K562 (cell line): ENCODE measurements at regions not wholly inside any gene's neighbourhood (a gene's known extent, or its start where the extent isn't known, plus 50 kb on each side); places are given as distances from the start of the nearest gene placed in this dataset.

Experiments
- ATAC-seq: fragments of 200-7000 bp; cut with Tn5 transposase; 3 replicates; pipeline ENCODE4 v1.9.1; 2020; ENCODE audit warnings: moderate library complexity
- BruUV-seq: library from RNA; stranded (reverse); fragments of 400-500 nt; replicated peaks from 2 replicates; lab custom pipeline; 2021; lab: Mats Ljungman, UMichigan
- CTCF ChIA-PET: fragments of 300-600 bp; formaldehyde crosslinking; extraction: SDS; loops from one replicate; lab custom pipeline; 2021; ENCODE audit warnings: low intra/inter-chr PET ratio; lab: Yijun Ruan, JAX
- POLR2A ChIA-PET: fragments of 300-600, 350-650 bp; sonication (Branson Sonifier 250); formaldehyde crosslinking; extraction: SDS; loops from one replicate; lab custom pipeline; 2021; ENCODE audit warnings: antibody characterized with exemption, inconsistent platforms; lab: Yijun Ruan, JAX
- DNase-seq, 4 experiments: peaks; one replicate each; pipeline versions ENCODE4 v3.0.0 to v3.0.0-alpha.2; 2011 to 2018; ENCODE audit warnings: low spot score in 3 of 4, mixed read lengths in 3 of 4; ENCODE audit errors: extremely low read depth in 1 of 4
- FAIRE-seq: peaks from 2 replicates; lab custom pipeline; 2011; peaks lifted over from hg19 to GRCh38; lab: Jason Lieb, UNC
- H2AFZ ChIP-seq: 2 replicates; pipeline ENCODE4 v1.6.0; 2011; ENCODE audit warnings: low read depth, low read length, control low read depth, inconsistent platforms
- H3K27ac ChIP-seq: fragments of 200-600 bp; 3 replicates; pipeline ENCODE4 v1.8.0; 2011; ENCODE audit warnings: low read depth, mild to moderate bottlenecking, control low read depth, inconsistent platforms, low read length, moderate library complexity, mixed read lengths; ENCODE audit errors: extremely low read depth
- H3K27me3 ChIP-seq, 2 experiments: fragments of 300-600 bp in 1 of 2; 2 replicates in 1 of 2; 3 replicates in 1 of 2; pipeline versions ENCODE4 v1.6.0 to v1.8.0; 2011; ENCODE audit warnings: inconsistent platforms in 2 of 2, low read length in 2 of 2, mild to moderate bottlenecking in 1 of 2, mixed read lengths in 1 of 2, moderate library complexity in 1 of 2; ENCODE audit not compliant: control insufficient read depth in 2 of 2, insufficient read depth in 2 of 2
- H3K36me3 ChIP-seq: fragments of 300-600 bp; 3 replicates; pipeline ENCODE4 v1.8.0; 2011; ENCODE audit warnings: mild to moderate bottlenecking, low read length, inconsistent platforms; ENCODE audit not compliant: control insufficient read depth, insufficient read depth
- H3K4me1 ChIP-seq, 2 experiments: fragments of 200-600 bp in 1 of 2; replicated peaks in 1 of 2; 2 replicates in 1 of 2; 3 replicates in 1 of 2; pipeline versions ENCODE4 v1.5.1 to v1.8.0; 2011; ENCODE audit warnings: inconsistent platforms in 2 of 2, low read length in 2 of 2, mild to moderate bottlenecking in 1 of 2, mixed read lengths in 1 of 2, moderate library complexity in 1 of 2; ENCODE audit not compliant: control insufficient read depth in 2 of 2, insufficient read depth in 2 of 2
- H3K4me2 ChIP-seq: 2 replicates; pipeline ENCODE4 v1.6.1; 2011; ENCODE audit warnings: low read length, control low read depth, inconsistent platforms, mixed read lengths; ENCODE audit not compliant: insufficient read depth
- H3K4me3 ChIP-seq: fragments of 200-600 bp; sonication (generic), shearing (Covaris generic); 2 replicates; pipeline ENCODE4 v1.5.1; 2016; ENCODE audit warnings: control low read depth, inconsistent platforms
- H3K79me2 ChIP-seq: fragments of 200-600 bp; 3 replicates; pipeline ENCODE4 v1.8.0; 2011; ENCODE audit warnings: low read length, inconsistent platforms; ENCODE audit not compliant: control insufficient read depth, insufficient read depth
- H3K9ac ChIP-seq, 2 experiments: 2 replicates each; pipeline versions ENCODE4 v1.6.0 to v1.6.1; 2011; ENCODE audit warnings: low read depth in 2 of 2, low read length in 2 of 2, control low read depth in 1 of 2, inconsistent platforms in 1 of 2, mild to moderate bottlenecking in 1 of 2, mixed read lengths in 1 of 2; ENCODE audit not compliant: insufficient read depth in 1 of 2
- H3K9me1 ChIP-seq: one replicate; pipeline ENCODE4 v1.6.0; 2011; ENCODE audit warnings: inconsistent platforms, mild to moderate bottlenecking, low read length, moderate library complexity; ENCODE audit not compliant: control insufficient read depth, insufficient read depth
- H3K9me3 ChIP-seq: replicated peaks from 2 replicates; pipeline ENCODE4 v1.5.1; 2011; ENCODE audit warnings: low read depth, low read length, inconsistent platforms; ENCODE audit not compliant: control insufficient read depth, insufficient read depth
- H4K20me1 ChIP-seq: replicated peaks from 2 replicates; pipeline ENCODE4 v1.6.1; 2011; ENCODE audit warnings: low read length, inconsistent platforms, mixed read lengths; ENCODE audit not compliant: control insufficient read depth, insufficient read depth
- BRCA1 ChIP-seq, 2 experiments: fragments of 450-650 bp in 1 of 2; sonication (generic) in 1 of 2; formaldehyde crosslinking in 1 of 2; IDR thresholded peaks; 2 replicates each; pipeline versions ENCODE4 v1.5.0 to v1.6.1; 2017 to 2020; ENCODE audit warnings: mild to moderate bottlenecking in 1 of 2, missing genetic modification reagents in 1 of 2
- CBX1 ChIP-seq: sonication (generic); IDR thresholded peaks from 2 replicates; pipeline ENCODE4 v1.6.1; 2016; ENCODE audit warnings: antibody characterized with exemption, low read depth, mild to moderate bottlenecking
- CHD4 ChIP-seq: fragments of 200-600 bp; sonication (generic); IDR thresholded peaks from 3 replicates; pipeline ENCODE4 v1.6.1; 2012; ENCODE audit warnings: low read depth, mild to moderate bottlenecking, mixed read lengths, low read length, inconsistent platforms; ENCODE audit not compliant: insufficient read depth, insufficient replicate concordance, poor library complexity, severe bottlenecking
- ESRRB ChIP-seq: fragments of 250-450 bp; sonication (Bioruptor Pico); IDR thresholded peaks from 2 replicates; pipeline ENCODE4 v1.5.0; 2020; ENCODE audit warnings: mild to moderate bottlenecking, moderate library complexity, borderline replicate concordance
- ETV1 ChIP-seq: fragments of 450-650 bp; conservative IDR thresholded peaks from 2 replicates; pipeline ENCODE4 v1.6.1; 2016; ENCODE audit warnings: missing genetic modification characterization, control low read depth, low read depth, missing compliant biosample characterization
- NEUROD1 ChIP-seq: fragments of 150-350 bp; IDR thresholded peaks from 2 replicates; pipeline ENCODE4 v1.6.1; 2014; ENCODE audit warnings: borderline replicate concordance, low read length, low read depth; ENCODE audit not compliant: partially characterized antibody
- PURB ChIP-seq: sonication (generic); formaldehyde crosslinking; IDR thresholded peaks from 2 replicates; pipeline ENCODE4 v1.9.0; 2021; ENCODE audit warnings: low read depth, mild to moderate bottlenecking, missing genetic modification reagents
- SRSF1 ChIP-seq: fragments of 200-400 bp; formaldehyde crosslinking; IDR thresholded peaks from 2 replicates; pipeline ENCODE4 v1.6.1; 2017; ENCODE audit warnings: mild to moderate bottlenecking, low read depth, low read length, moderate library complexity
- TCF15 ChIP-seq: fragments of 250-450 bp; sonication (Bioruptor Pico); IDR thresholded peaks from 2 replicates; pipeline ENCODE4 v1.8.0; 2022; ENCODE audit warnings: moderate library complexity, mild to moderate bottlenecking, inconsistent platforms
- TFAM ChIP-seq: fragments of 250-450 bp; sonication (Bioruptor Pico); conservative IDR thresholded peaks from 2 replicates; pipeline ENCODE4 v1.5.0; 2021; ENCODE audit warnings: mild to moderate bottlenecking, moderate library complexity
- ZBTB2 ChIP-seq: fragments of 450-650 bp; IDR thresholded peaks from 2 replicates; pipeline ENCODE4 v1.6.1; 2016; ENCODE audit warnings: antibody characterized with exemption
- ZBTB34 ChIP-seq: fragments of 250-450 bp; sonication (Bioruptor Pico); IDR thresholded peaks from 2 replicates; pipeline ENCODE4 v1.8.0; 2021; ENCODE audit warnings: mild to moderate bottlenecking, moderate library complexity
- ZNF551 ChIP-seq: fragments of 250-450 bp; sonication (Bioruptor Pico); IDR thresholded peaks from 2 replicates; pipeline ENCODE4 v1.5.0; 2021; ENCODE audit warnings: mild to moderate bottlenecking, moderate library complexity
- WGBS: fragments of 100-300 bp; shearing (Covaris generic); methylation state at CpG from one replicate; pipeline ENCODE4 v1.1.6; 2016; ENCODE audit warnings: low coverage, mixed read lengths; ENCODE audit not compliant: insufficient coverage; ENCODE audit errors: missing lambda C conversion rate; 5-methylcytosine and 5-hydroxymethylcytosine counted together
- in situ Hi-C: fragments of 300-500 bp; cut with MboI; formaldehyde crosslinking; loops from 4 replicates; pipeline ENCODE4 v1.15.0; 2018; ENCODE audit warnings: inconsistent platforms, mixed read lengths
- intact Hi-C: fragments of 100-400 bp; cut with micrococcal nuclease; formaldehyde crosslinking; loops from 2 replicates; pipeline ENCODE4 v1.14.2; 2022

GRCh38 chr22:49258107-49259010 lies 569.3 kb downstream of the BRD1 start:
- FAIRE-seq, result no peak
- TF ChIP-seq TFAM, result no peak
- TF ChIP-seq CHD4, result no peak
- TF ChIP-seq TCF15, result no peak
- no peak for TF ChIP-seq PURB
- no peak for TF ChIP-seq CBX1
- TF ChIP-seq ETV1, result no peak
- no peak for TF ChIP-seq ZBTB2
- TF ChIP-seq ZNF551, result no peak
- no peak for TF ChIP-seq ESRRB (CRISPR knock-in tag)
- no peak for TF ChIP-seq NEUROD1
- TF ChIP-seq SRSF1, result no peak
- TF ChIP-seq ZBTB34 (CRISPR knock-in tag), result no peak
- TF ChIP-seq BRCA1 (IDR thresholded peaks at IDR 0.05), result no peak
- no peak for TF ChIP-seq BRCA1 (CRISPR knock-in tag; IDR thresholded peaks at IDR 0.05)
- Histone ChIP-seq H3K9me1 (no peaks in the 10 kb centered on the region), H2AFZ (no peak overlapping the region), H3K79me2 (no peaks in the 10 kb centered on the region), H3K27ac (no peak overlapping the region), H3K36me3 (no peaks in the 10 kb centered on the region), H3K27me3 (peaks cover 0 to 17% of the 10 kb centered on the region in 2 experiments; a peak in 3 of 5 replicates), H3K9ac (no peak overlapping the region), H3K4me1 (no peaks in the 10 kb centered on the region), H3K4me2 (no peak overlapping the region), H4K20me1 (no peaks in the 10 kb centered on the region; the same call in 1 of the 2 replicates), H3K4me3 (no peak overlapping the region), H3K9me3 (no peaks in the 10 kb centered on the region)
- no TSS peak for BruUV-seq
- no peak for DNase-seq
- in situ Hi-C loops, result no loop called here
- CTCF ChIA-PET, result no interaction called here
- POLR2A ChIA-PET, result no interaction called here
- 4% methylated on average over 30 of the region's 31 CpGs for WGBS
- intact Hi-C loops, result no loop called here
- no peak for ATAC-seq
